GM18520 (cell line): ENCODE measurements at regions not wholly inside any gene's neighbourhood (a gene's known extent, or its start where the extent isn't known, plus 50 kb on each side); places are given as distances from the start of the nearest gene placed in this dataset.

Source experiments
- ATAC-seq: cut with Tn5 transposase; IDR thresholded peaks from one replicate; pipeline ENCODE4 v1.9.1; 2021; ENCODE audit not compliant: unreplicated experiment

GRCh38 chr18:3357516-3357915 is 92.5 kb upstream of the TGIF1 start:
- ATAC-seq: no peak

- no peak for ATAC-seq
Measured at GRCh38 chr18:3358310-3358709, 91.7 kb upstream of the TGIF1 start.

- ATAC-seq: no peak
Measured at GRCh38 chr18:3360211-3360610, 89.8 kb upstream of the TGIF1 start.

GRCh38 chr18:3367491-3368091 is 82.4 kb upstream of the TGIF1 start:
- no peak for ATAC-seq

- ATAC-seq: no peak
Measured at GRCh38 chr18:3368193-3368592, 81.8 kb upstream of the TGIF1 start.

GRCh38 chr18:3379685-3380084 is 70.3 kb upstream of the TGIF1 start:
- ATAC-seq: no peak

- no peak for ATAC-seq
Measured at GRCh38 chr18:3380384-3380961, 69.5 kb upstream of the TGIF1 start.

- no peak for ATAC-seq
Measured at GRCh38 chr18:3383381-3383915, 66.5 kb upstream of the TGIF1 start.

GRCh38 chr18:3384664-3385563 is 65.1 kb upstream of the TGIF1 start:
- peak; percentile 71 for ATAC-seq

GRCh38 chr18:3388323-3388722 is 61.6 kb upstream of the TGIF1 start:
- no peak for ATAC-seq

GRCh38 chr18:3388980-3389379 is 61.0 kb upstream of the TGIF1 start:
- no peak for ATAC-seq

- ATAC-seq: no peak
Measured at GRCh38 chr18:3389977-3390376, 60.0 kb upstream of the TGIF1 start.

- ATAC-seq: no peak
Measured at GRCh38 chr18:3391704-3392466, 58.1 kb upstream of the TGIF1 start.

- no peak for ATAC-seq
Measured at GRCh38 chr18:3392467-3392855, 57.5 kb upstream of the TGIF1 start.

GRCh38 chr18:3394648-3395047 is 55.3 kb upstream of the TGIF1 start:
- no peak for ATAC-seq

- ATAC-seq: no peak
Measured at GRCh38 chr18:3395466-3395865, 54.5 kb upstream of the TGIF1 start.

- no peak for ATAC-seq
Measured at GRCh38 chr18:3397031-3397750, 52.8 kb upstream of the TGIF1 start.

- no peak for ATAC-seq
Measured at GRCh38 chr18:3397786-3398185, 52.2 kb upstream of the TGIF1 start.
